HG02642 (cell line): ENCODE measurements at regions not wholly inside any gene's neighbourhood (a gene's known extent, or its start where the extent isn't known, plus 50 kb on each side); places are given as distances from the start of the nearest gene placed in this dataset.

Experiments
- ATAC-seq: cut with Tn5 transposase; IDR thresholded peaks from one replicate; pipeline ENCODE4 v1.9.1; 2021; ENCODE audit warnings: mild to moderate bottlenecking; ENCODE audit not compliant: unreplicated experiment, poor library complexity

DNA sequence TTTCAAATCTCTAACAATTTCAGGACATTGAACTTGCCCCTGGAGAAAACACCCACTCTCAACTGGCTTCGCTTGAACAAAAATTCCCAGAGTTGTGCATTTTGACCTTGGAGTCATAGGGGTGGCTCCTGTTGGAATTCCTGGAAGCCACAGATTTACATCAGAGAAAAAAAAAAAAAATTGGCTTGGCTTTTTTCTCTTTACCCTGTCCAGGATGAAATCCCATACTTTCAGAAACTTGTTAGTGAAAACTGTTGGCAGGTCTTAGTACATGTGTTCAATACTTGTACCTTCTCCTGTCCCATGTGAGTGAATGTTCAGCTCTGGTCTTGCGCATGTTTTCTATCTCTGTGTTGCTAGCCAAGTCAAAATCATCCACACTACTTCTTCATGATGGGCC lies 228.8 kb downstream of the TGFB2 start:
- no peak for ATAC-seq

- ATAC-seq: no peak
These were observed 229.9 kb downstream of the TGFB2 start for GRCh38 chr1:218575079-218575478.

GRCh38 chr1:218575856-218576255 lies 230.7 kb downstream of the TGFB2 start:
- ATAC-seq: no peak

GRCh38 chr1:218582646-218583045 lies 237.5 kb downstream of the TGFB2 start:
- no peak for ATAC-seq

GRCh38 chr1:218584418-218585155 lies 239.5 kb downstream of the TGFB2 start:
- no peak for ATAC-seq

DNA sequence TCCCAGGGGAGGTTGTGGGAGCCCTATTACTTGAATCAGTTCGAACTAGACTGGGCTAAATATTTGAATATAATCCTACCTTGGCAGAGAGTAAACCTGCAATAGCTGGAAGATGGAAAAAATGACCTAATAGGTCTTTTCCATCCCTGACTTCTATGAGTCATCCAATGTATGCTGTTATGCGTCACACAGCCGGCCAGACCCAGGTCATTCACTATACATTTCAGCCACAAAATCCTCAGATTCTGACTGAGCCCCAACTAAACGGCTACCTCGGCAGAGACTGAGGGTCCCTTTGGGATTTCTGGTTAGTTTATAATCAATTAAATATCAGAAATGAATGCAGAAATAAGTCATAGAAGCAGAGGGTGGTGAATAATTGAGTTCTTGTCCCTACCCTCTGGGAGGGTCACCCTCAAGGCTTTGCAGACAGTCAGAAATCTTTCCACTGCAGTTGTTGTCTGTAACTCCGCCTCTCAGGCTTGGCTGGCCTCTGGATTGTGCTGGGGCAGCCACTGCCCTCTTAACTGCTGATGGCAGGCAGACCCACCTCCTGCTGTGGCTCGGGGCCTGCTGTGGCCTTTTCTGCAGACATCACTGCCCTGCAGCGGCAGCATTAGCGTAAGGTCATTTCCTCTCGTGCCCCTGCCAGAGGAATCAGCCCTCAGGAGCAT lies 240.5 kb downstream of the TGFB2 start:
- ATAC-seq: no peak

GRCh38 chr1:218587900-218588299 lies 242.8 kb downstream of the TGFB2 start:
- no peak for ATAC-seq

- no peak for ATAC-seq
These were observed 243.5 kb downstream of the TGFB2 start for GRCh38 chr1:218588540-218589172.

GRCh38 chr1:218589487-218589886 lies 244.4 kb downstream of the TGFB2 start:
- no peak for ATAC-seq

DNA sequence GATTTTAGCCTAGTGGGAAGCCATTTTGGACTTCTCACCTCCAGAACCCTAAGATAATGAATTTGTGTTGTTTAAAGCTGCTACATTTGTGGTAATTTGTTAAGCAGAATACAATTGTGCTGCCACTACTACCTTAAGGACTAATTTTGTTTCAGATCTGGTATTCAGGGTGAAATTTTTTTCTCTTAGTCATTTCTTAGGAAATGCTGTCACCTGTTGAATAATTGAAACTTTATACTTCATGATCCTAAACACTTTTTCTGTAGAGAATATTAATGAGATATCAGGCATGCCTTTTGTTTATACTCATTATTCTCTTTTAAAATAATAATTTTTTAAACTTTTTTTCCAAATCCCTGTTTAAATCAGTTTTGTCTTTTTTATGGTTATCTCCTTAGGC lies 246.8 kb downstream of the TGFB2 start:
- no peak for ATAC-seq

DNA sequence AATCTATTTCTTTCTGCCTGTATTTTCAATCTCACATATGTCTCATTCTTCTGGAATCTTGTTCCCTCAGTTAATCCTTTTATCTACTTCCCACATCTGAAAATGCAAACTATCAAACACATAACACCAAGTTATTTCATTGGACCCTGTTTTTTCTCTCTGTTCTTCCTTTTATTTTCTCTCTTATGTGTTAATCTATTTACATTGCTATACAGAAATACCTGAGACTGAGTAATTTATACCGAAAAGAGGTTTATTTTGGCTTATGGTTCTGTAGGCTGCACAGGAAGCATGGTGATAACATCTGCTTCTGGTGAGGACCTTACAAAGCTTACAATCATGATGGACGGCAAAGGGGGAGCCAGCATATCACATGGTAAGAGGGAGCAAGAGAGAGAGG lies 247.6 kb downstream of the TGFB2 start:
- no peak for ATAC-seq

GRCh38 chr1:218600968-218601367 lies 255.8 kb downstream of the TGFB2 start:
- ATAC-seq: no peak

GRCh38 chr1:218604217-218604616 lies 259.1 kb downstream of the TGFB2 start:
- no peak for ATAC-seq

DNA sequence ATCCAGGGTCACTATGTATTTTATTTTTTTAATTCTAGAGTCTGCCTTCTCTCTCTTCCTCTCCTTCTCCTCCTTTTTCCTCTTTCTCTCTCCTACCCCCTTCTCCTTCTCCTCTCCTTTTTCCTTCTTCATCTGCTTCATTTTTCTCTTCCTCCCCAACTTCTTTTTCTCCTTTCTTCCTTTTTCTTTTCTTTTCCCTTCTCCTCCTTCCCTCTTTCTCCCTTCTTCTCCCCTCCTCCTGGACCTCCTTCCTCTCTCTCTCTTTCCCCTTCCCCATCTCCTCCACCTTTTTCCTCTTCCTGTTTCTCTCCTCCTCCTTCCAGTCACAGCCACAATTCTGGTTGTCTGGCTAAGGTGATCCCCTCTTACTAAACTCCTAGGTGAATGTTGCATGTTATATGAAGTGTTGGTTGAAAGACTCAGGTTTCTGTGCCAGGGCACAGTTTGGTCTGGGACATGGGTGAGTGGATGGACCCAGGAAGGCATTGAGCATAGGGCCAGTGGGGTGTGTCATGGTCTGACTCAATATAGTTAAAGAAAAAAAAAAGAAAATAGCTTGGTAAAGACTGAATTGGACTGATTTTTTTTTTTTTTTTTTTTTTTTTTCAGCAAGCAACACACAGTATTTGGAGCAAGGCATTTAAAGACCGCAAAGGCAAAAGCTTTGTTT lies 266.9 kb downstream of the TGFB2 start:
- ATAC-seq: no peak

GRCh38 chr1:218613105-218613504 lies 268.0 kb downstream of the TGFB2 start:
- ATAC-seq: no peak

DNA sequence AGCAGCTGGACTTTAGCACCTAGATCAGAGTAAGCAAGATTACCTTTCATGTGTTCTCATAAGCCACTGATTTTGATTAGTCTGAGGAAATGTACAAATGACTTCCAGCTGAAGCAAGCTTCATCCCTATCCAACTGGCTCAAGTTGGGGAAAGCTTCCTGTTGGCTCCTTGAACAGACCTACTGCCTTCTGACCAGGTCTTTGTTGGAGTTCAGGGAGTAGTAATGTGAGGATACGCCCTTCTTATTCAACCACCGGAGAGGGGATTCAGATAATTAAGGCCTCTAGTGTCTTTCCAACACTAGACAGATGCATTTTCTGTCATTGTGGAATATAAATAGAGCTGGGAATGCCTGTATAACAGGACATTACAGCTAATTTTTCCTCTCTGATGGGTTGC lies 268.9 kb downstream of the TGFB2 start:
- no peak for ATAC-seq

DNA sequence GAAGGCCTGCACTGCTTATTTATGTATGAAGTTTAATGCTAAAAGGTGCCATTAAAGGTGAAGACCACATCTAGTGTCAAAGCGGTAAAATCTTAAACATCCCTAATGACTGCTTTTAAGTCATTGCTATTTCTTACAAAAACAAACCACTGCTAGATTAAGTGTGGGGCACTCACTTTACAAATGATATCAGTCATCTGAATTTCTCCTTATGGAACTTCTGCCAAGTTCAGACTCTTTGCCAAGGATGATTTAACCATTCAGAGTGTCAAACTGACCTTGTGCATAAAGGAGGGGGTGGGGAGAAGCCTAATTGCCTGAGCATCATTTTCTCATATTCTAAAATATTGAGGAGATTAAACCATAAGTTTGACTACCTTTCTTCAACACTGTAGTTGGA lies 271.5 kb downstream of the TGFB2 start:
- ATAC-seq: no peak

GRCh38 chr1:218617986-218618385 lies 272.9 kb downstream of the TGFB2 start:
- no peak for ATAC-seq

- no peak for ATAC-seq
These were observed 275.8 kb downstream of the TGFB2 start for GRCh38 chr1:218620956-218621355.

DNA sequence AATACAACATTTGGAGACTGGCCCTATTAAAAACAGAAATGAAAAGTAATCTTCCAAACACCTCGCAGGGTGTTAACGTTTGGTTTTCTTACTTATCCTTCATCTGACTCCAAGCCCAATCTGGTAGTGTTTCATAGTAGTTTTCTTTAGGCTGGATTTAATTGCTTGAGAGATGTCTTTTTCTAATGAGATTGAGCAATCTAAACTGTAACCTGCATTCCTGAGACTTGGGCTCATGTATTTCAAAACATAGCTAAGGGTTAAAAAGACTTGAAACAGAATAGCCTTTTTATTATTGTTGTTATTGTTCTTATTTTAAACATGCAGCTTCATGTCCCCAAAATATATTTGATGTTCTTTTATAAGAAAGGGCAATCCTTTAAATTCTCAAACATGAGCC lies 278.9 kb downstream of the TGFB2 start:
- ATAC-seq: no peak

DNA sequence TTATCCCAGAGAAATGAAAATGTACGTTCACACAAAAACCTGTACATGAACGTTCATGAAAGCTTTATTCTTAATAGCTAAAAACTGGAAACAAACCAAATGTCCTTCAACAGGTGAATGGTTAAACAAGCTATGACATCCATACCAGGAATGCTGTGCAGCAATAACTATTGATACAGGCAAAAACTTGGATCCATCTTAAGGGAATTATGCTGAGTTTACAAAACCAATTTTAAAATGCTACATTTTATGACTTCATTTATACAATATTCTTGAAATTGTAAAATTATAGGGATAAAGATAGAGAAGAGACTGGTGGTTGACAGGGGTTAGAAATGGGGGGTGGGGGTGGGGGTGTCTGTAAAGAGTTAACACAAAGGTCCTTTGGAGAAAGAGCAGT lies 280.3 kb downstream of the TGFB2 start:
- ATAC-seq: no peak
